Pons (tissue), 1 donor: ENCODE measurements at regions not wholly inside any gene's neighbourhood (a gene's known extent, or its start where the extent isn't known, plus 50 kb on each side); places are given as distances from the start of the nearest gene placed in this dataset.
"Not testable (repeated sequence)": the region's sequence is repeated elsewhere in the genome, so short reads cannot be mapped to it uniquely, and the experiment has no call there.

Experiments
- DNase-seq: peaks from one replicate; pipeline ENCODE4 v3.0.0-alpha.2; 2016; ENCODE audit warnings: low spot score

DNA sequence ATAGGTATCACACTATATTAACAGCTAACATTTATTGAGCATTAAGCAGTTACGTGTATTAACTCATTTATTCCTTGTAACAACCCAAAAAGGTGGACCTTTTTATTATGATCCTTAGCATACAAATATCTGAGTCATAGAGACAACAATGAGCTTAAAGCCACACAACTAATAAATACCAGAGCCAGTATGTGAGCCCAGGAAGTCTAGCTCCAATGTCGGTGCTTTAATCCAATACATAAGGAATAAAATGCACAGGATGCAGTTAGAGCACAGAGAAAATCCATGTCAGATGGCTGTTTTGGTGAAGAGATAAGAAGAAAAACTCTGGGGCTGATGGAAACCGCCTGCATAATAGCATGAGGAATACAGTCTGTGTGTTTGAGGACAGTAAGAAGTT is 888.6 kb downstream of the TMTC2 start:
- no peak for DNase-seq

DNA sequence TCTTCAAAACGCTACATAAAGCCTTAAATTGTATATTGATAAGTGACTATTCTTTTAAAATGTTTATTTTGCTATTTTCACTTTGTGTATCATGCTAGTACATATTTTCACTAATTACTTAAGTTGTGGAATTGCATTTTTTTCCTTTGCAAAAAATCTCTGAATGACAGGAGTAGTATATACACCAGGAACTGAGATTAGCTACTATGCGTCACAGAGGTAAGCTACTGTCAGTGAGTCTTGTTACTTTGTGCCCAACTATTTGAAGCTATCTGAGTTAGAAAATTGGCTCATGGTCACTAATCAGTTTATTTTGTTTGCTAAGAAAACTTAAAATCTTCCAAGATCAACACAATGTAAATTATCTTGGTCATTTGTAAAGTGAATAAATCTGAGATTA is 887.4 kb downstream of the TMTC2 start:
- DNase-seq: no peak

DNA sequence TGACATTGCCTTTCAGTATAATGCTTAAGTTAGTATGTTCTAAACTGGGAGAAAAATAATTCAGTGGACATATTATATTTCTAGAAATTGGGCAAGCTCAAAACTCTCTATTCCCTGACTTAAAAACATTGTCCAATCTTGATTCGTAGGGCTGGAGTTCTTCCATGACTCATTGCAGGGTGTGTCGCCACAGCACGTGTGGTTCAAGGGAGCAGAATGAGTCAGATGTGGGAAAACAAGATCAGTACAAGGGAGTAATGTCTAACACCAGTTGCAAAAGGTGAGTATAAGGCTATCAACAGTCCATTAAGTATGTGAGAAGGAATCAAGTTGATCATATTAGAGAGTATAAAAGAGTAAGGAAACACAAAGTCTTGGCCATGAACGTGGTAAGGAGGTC is 887.0 kb downstream of the TMTC2 start:
- no peak for DNase-seq

DNA sequence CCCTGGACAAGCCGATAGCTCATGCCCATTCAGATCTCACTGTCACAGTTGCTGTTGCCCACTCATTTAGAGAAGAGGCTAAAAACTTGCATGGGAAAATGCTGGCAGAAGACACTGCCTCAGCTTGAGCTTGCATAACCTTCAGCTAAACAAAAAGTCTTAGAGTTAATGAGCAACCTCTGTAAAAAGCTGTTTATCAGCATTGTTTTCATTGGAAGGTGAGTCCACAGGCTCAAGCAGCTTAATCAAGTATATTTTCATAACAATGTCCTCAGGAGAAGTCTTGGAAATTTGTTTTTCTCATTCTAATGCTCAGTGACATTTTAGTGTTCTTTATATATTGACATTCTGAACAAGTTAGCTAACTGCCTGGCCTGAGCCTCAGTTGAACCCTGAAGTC is 872.9 kb downstream of the TMTC2 start:
- no peak for DNase-seq

DNA sequence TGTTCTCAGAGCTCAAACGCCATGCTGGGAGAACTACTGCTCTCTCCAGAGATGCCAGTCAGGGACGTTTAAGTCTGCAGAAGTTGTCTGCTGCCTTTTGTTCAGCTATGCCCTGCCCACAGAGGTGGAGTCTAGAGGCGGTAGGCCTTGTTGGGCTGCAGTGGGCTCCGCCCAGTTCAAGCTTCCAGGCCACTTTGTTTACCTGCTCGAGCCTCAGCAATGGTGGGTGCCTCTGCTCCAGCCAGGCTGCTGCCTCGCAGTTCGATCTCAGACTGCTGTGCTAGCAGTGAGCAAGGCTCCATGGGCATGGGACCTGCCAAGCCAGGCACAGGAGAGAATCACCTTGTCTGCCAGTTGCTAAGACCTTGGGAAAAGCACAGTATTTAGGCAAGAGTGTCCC is 869.3 kb downstream of the TMTC2 start:
- not testable (repeated sequence) for DNase-seq

DNA sequence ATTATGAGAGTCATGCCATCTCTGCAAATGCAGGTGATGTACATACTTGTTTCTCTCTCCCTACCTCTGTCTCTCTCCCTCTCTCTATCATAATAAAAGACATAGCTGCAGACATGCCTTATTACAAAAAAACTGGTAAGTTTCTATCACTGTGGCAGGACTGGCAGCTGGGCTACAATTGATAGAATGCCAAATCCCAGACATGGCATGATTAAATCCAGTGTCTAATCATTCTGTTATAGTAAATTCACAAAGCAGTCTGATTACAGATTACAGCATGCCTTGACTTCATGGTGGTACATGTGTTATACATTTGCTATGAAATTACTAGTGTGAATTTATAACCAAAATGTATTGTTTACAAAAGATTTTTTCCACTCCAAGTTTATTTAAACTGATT is 854.7 kb downstream of the TMTC2 start:
- DNase-seq: no peak

DNA sequence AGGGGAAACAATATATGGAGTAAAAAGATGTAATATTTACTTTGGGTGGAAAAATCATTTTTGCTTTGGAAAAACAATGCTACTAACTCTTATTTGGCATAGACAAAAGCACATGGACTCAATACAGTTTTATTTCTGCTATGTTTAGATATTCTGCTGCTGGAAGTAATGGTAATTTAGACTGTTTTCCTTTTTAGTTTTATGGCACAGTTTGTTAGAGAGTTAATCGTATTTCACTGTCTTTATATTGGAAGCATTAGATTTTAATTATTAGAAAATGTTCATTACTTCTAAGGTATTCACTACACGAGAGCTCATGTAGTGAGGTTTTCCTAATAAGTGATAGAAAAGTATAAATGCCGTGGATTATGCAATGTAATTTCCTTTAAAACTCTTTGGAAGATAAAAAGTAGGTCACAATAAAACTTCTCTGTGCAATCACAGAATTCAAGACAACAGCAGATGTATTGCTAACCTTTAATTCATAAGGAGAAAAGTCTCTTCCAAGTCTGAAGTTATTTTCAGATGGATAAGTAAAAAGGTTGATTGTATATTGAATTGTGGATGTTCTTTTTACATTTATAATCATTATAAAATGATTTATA is 851.8 kb downstream of the TMTC2 start:
- no peak for DNase-seq

DNA sequence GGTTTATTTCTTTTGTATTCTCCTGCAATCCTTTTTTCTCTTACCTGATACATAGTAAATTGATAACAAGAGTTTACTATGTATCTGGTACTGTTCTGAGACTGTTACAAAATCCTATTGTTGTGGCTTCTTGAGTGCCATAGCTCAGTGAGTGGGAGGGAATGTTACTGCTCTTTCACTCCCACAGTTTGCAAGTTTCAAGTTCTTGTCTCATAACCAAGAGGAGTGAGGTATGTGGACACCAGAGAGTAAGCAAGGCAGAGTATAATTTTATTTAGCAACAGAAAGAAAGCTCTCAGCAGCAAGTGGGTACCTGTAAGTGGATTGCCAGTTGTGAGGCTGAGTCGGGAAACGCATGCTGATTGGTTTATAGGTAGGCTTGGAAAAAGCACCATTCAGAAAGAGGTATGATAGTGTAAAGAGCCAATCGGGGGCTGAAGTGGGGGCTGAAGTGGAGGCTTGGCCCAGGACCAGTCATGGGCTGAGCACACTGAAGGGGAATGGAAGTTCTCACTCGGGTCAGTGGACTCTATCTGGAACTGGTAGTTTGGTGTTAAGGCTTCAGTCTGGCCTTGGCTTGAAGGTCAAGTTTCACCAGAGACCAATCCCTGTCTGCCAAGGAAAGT is 850.8 kb downstream of the TMTC2 start:
- no peak for DNase-seq

DNA sequence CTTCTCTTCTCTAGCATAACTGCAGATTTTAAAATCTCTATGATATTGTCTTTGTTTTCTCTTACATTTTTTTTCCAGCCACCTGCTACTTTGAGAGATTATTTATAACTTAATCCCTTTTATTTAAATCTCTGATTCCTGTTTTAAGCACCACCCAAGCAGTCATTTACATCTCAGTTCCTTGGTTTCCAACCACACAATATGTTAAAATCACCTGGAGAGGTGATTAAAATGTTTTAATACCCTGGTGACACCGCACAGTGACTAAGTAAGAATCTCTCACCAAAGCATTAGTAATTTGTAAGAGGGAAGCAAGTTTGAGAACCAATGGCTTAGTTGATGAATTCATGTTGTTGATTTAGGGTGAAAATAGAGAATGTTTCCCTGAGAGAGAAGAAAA is 849.8 kb downstream of the TMTC2 start:
- DNase-seq: no peak

DNA sequence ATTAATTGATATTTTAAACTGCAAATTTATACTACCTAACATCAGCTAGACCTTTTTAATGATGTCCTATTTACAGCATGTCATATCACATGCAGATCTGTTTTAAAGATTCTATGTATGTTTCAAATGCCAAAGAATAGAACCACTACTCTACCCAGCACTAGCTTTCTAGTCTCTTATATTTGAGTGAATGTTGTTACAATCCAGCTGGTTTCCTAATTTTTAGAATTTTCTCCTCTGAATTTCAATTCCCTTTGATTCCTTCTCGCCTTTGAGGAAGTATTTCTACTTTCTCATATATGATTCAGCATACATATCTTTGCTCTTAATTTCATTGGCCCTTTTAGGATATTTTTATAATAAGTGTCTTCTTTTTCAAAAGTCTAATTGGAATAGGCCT is 841.9 kb downstream of the TMTC2 start:
- no peak for DNase-seq

DNA sequence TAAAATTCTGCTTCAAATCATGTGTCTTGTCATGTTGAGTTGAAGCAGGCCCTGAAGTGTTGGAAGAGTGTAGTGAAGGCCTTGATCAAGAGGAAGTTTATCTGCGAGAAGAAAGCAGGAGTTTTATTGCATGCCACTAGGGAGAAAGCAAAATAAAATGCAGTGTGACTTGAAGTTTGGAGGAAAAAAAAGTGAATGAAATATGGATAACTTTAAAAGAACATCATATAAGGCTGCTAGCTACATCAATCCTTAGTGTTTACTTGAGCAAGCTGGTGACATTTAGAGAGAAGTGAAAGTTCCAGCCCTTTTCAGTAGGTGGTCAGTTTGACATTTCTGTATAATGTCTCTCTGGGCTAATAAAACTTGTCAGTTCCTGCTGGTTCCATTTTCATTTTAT is 841.1 kb downstream of the TMTC2 start:
- DNase-seq: no peak

DNA sequence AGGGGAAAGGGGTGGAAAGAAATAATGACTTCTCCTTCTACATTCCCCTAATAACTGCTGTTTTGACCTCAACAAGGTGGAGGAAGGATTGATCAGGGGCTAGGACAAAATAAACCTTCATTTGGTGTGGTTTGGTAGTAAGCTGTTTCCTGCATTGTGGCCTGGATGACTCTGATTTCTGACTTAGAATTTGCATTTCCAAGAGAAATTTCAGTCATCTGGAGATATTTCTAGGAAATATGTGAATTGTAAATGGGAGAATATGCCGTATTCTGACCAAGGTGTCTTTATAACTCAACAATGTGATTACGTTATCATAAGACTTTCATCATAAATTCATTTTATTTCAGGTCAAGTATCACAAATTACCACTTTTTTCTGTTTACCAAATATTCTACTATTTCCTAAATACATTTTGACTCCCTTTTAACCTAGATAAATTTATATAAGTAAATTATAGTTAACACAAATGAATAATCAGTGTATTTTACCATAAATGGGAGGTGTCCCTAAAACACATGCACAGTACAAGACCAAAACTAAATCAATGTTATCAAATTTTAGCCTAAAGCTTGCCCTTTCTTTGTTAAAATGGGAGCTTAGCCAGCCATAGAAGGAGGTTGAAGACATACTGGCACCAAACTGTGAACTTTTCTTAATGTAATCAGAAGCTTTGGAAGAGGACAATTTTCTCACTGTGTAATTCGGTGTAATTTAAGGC is 828.8 kb downstream of the TMTC2 start:
- DNase-seq: no peak

DNA sequence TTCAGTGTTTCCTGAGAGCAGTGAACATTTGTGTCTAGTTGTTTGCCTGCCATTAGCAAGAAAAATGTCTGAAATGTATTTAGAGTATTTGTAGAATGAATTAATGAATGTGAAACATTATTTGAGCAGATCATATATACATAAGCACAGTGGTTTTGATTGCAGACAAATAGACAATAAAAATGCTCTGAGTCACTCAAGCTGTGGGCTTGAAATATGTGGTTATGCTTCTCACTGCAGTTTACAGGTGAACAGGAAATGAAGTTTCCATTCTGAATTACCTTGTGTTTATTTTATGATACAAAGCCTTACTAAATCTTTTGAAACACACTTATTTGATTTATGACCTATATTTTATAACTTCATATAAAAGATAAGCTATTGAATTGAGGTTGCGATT is 827.7 kb downstream of the TMTC2 start:
- DNase-seq: no peak

DNA sequence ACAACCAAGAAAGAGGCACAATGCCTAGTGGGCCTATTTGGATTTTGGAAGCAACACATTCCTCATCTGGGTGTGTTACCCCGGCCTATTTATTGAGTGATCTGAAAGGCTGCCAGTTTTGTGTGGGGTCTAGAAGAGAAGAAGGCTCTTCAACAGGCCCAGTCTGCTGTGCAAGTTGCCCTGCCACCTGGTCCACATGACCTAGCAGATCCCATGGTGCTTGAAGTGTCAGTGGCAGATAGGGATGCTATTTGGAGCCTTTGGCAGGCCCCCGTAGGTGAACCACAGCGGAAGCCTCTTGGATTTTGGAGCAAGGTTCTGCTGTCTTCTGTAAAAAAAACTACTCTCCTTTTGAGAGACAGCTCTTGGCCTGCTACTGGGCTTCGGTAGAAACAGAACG is 820.1 kb downstream of the TMTC2 start:
- DNase-seq: no peak

DNA sequence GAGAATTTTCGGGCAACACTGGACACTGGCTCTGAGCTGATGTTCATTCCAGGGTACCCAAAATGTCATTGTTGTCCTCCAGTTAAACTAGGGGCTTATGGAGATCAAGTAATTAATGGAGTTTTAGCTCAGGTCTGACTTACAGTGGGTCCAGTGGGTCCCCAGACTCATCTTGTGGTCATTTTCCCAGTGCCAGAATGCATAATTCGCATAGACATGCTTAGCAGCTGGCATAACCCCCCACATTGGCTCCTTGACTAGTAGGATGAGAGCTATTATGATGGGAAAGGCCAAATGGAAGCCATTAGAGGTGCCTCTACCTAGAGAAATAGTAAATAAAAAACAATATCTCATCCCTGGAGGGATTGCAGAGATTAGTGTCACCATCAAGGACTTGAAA is 818.9 kb downstream of the TMTC2 start:
- no peak for DNase-seq

DNA sequence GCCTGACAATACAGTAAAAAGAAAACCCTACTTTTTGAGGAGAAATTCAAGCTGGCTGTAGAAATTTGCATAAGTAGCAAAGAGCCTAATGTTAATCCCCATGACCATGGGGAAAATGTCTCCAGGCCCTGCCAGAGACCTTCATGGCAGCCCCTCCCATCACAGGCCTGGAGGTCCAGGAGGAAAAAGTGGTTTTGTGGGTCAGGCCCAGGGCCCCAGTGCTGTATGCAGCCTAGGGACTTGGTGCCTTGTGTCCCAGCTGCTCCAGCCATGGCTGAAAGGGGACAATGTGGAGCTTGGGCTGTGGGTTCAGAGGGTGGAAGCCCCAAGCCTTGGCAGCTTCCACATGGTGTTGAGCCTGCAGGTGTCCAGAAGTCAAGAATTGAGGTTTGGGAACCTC is 813.2 kb downstream of the TMTC2 start:
- DNase-seq: not testable (repeated sequence)

DNA sequence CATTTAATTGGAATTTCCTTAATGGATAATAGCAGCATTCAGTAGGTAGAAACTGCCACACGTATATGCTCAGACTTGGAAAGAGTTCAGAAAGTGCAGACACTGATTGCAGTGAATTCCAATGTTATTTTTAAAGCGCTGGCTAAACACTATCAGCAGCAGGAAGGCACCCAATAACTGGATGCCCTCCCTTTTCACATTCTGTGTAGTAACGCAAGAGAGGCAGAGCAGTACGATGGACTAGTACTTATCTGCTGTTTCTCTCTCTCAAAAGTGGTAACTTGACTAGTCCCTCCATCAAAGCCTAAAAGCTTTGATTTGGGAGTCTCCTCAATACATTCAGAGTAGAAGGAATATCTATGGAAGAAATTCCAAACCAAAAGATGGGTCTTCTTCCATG is 791.0 kb downstream of the TMTC2 start:
- DNase-seq: no peak

DNA sequence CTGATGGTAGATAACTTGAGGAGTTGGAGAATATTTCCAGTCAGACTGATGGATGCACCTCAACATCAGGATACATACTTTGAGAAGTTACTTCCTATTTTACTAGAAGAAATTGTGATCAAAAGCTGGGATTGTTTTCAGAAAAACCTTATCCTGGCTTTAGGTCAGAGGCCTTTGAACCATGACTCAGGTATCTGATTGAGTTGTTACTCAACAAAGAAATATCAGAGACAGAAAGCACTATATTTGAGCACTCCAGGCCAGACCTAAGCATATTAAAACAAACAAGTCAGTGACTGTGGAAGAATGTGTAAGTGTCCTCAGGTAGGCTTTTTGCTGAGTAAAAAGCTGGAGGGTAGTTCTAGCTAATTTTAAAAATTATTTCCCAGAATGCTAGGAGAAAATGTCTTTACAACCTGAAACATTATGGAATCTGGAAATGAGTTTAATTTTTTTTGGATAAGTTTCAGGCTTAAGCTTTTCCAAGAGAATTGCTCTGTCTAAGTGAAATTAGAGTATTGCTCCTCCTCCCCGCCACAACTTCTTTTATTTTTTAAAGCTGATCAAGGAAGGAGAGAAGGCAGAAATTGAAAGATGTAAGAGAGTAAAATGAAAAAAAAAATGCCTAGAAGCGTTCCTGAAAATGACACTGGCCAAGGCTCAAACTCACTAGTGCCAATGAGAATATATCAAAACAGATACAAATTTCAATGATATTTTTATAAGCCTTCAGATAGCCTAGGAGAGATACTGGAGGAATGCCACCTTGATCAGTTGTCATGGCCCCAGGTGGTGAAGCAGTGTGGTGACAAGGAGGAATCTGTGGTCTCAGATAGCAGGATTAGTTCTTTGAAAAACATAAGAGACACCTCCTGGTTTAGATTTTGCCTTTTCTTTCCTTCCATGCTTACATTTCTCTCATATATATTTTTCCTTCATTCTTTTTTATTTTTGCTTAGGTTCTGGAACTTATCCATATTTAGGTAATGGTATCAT is 790.3 kb downstream of the TMTC2 start:
- no peak for DNase-seq

DNA sequence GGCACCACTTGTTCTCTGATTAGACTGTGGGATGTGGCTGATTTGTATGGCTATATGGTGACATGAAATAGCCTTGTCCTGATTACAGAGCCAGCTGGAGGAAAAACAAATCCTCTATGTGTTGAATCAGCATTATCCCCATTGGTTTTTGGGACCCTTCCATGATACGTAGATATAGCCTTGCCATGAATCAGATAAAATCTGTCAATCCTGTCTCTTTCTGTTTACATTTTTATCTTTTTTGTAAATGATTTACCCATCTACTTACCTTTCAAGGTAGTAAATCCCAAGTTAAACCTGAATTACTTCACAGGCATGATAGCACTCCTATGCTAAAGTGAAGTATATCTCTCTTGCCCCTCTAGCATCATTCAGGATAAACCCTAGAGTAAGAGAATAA is 789.3 kb downstream of the TMTC2 start:
- DNase-seq: no peak

DNA sequence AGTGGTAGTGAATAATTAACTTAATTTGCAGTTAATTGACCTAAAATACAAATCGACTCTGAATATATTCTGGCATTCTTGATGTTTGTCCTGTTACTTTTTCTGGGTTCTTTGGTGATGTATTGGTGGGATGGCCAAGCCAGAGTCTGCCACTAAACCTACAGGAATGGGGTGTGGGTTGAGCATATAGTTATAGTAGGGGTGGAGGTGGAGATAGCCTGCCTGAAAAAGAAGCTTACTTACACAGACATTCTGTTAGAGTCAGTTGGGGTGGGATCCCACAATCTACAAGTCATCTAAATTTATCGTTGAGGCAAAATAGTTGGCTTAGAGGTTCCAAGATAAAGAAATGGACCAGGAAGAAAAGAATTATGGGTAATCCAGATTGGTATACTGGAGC is 787.7 kb downstream of the TMTC2 start:
- no peak for DNase-seq

DNA sequence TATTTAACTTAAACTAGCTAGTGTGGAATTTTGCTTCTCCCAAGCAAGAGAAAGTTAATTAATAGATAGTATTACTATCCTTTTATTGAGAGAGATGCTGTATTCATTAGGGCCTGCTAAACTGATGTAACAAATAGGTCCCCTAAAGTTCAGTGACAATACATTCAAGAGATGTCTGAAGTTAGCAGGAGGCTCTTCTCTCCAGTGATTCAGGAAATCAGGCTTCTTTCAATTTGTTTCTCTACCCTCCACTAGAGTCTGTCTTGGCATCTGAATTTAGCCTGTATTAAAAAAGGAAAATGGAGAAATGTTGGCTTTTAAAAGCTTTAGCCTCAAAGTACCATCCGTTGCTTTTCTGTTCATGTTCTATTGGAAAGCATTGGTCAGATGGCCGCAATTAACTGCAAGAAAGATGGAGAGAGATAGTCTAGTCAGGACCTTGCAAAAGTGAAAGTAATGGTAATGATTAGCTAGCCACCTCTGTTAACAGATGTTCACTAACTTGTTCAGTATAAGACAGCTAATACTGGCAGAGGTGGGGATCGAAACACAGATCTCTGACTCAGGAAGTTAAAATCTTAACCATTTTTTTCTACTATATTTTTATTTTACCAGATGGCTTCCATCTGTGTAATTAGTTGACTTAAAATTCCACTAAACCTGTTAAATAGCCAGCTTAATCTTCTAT is 786.8 kb downstream of the TMTC2 start:
- no peak for DNase-seq

DNA sequence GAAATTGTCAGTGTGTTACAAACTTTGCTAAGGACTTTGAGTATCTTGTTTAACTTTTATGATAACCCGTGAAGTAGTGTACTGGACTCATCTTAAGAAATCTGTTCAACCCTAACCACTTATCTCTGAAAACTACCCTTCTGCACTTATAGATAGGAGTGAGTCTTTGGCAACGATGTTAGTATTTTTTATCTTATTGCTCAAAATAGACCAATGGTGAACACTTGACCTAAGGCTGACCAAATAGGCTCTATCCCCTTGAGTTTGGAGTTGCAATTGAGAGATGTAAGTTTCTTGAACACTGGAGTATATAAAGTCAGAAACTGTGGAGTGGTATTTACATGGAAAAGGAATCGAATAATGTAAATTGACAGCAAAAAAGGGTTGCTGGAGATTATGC is 786.1 kb downstream of the TMTC2 start:
- DNase-seq: no peak
